SK-N-SH treated with all-trans-retinoic acid at 6 μM for 48 hours (cell line): ENCODE measurements at regions not wholly inside any gene's neighbourhood (a gene's known extent, or its start where the extent isn't known, plus 50 kb on each side); places are given as distances from the start of the nearest gene placed in this dataset.

ENCODE experiments used
- ATAC-seq: fragments of 200-7000 bp; cut with Tn5 transposase; 3 replicates; pipeline ENCODE4 v1.9.1; 2020; ENCODE audit warnings: mild to moderate bottlenecking, moderate library complexity
- ARNTL ChIP-seq: fragments of 450-650 bp; formaldehyde crosslinking; IDR thresholded peaks from 2 replicates; pipeline ENCODE4 v1.5.0; 2020; ENCODE audit warnings: low read depth, mild to moderate bottlenecking, moderate library complexity, borderline replicate concordance
- BACH2 ChIP-seq: fragments of 250-450 bp; sonication (Bioruptor Pico); IDR thresholded peaks from 2 replicates; pipeline ENCODE4 v1.9.0; 2021; ENCODE audit warnings: mild to moderate bottlenecking, borderline replicate concordance
- CREB5 ChIP-seq: fragments of 250-450 bp; sonication (Bioruptor Pico); IDR thresholded peaks from 2 replicates; pipeline ENCODE4 v1.5.1; 2020; ENCODE audit warnings: low read depth, mild to moderate bottlenecking, moderate library complexity
- CSDC2 ChIP-seq: fragments of 250-450 bp; sonication (Bioruptor Pico); IDR thresholded peaks from 2 replicates; pipeline ENCODE4 v1.5.0; 2020; ENCODE audit warnings: mild to moderate bottlenecking, moderate library complexity
- CSRNP3 ChIP-seq: fragments of 250-450 bp; sonication (Bioruptor Pico); IDR thresholded peaks from 2 replicates; pipeline ENCODE4 v1.5.1; 2021; ENCODE audit warnings: mild to moderate bottlenecking, moderate library complexity
- ESRRG ChIP-seq: fragments of 250-450 bp; sonication (Bioruptor Pico); IDR thresholded peaks from 2 replicates; pipeline ENCODE4 v1.6.1; 2021; ENCODE audit warnings: mild to moderate bottlenecking
- GLIS3 ChIP-seq: fragments of 250-450 bp; sonication (Bioruptor Pico); IDR thresholded peaks from 2 replicates; pipeline ENCODE4 v1.5.0; 2020; ENCODE audit warnings: mild to moderate bottlenecking, moderate library complexity
- ISL1 ChIP-seq: fragments of 250-450 bp; sonication (Bioruptor Pico); IDR thresholded peaks from 2 replicates; pipeline ENCODE4 v2.1.2; 2022; ENCODE audit warnings: mild to moderate bottlenecking, moderate library complexity
- OSR1 ChIP-seq: fragments of 250-450 bp; sonication (Bioruptor Pico); IDR thresholded peaks from 2 replicates; pipeline ENCODE4 v1.8.0; 2022; ENCODE audit warnings: moderate library complexity, mild to moderate bottlenecking, inconsistent platforms
- PATZ1 ChIP-seq: fragments of 250-450 bp; sonication (Bioruptor Pico); IDR thresholded peaks from 2 replicates; pipeline ENCODE4 v1.8.0; 2020; ENCODE audit warnings: mild to moderate bottlenecking, moderate library complexity, borderline replicate concordance
- POU6F1 ChIP-seq: fragments of 250-450 bp; sonication (Bioruptor Pico); IDR thresholded peaks from 2 replicates; pipeline ENCODE4 v1.8.0; 2021; ENCODE audit warnings: low read depth, mild to moderate bottlenecking, moderate library complexity, borderline replicate concordance
- PPARA ChIP-seq: fragments of 250-450 bp; sonication (Bioruptor Pico); IDR thresholded peaks from 2 replicates; pipeline ENCODE4 v1.5.0; 2020; ENCODE audit warnings: mild to moderate bottlenecking, borderline replicate concordance
- RARB ChIP-seq: fragments of 250-450 bp; sonication (Bioruptor Pico); IDR thresholded peaks from 2 replicates; pipeline ENCODE4 v1.8.0; 2021; ENCODE audit warnings: mild to moderate bottlenecking, moderate library complexity
- TCF4 ChIP-seq: fragments of 250-450 bp; sonication (Bioruptor Pico); IDR thresholded peaks from 2 replicates; pipeline ENCODE4 v1.8.0; 2021; ENCODE audit warnings: mild to moderate bottlenecking, moderate library complexity, borderline replicate concordance
- TSHZ2 ChIP-seq: fragments of 250-450 bp; sonication (Bioruptor Pico); IDR thresholded peaks from 2 replicates; pipeline ENCODE4 v1.5.0; 2020; ENCODE audit warnings: mild to moderate bottlenecking, moderate library complexity
- ZC3H10 ChIP-seq: fragments of 250-450 bp; sonication (Bioruptor Pico); IDR thresholded peaks from 2 replicates; pipeline ENCODE4 v1.5.1; 2021; ENCODE audit warnings: mild to moderate bottlenecking, moderate library complexity
- ZFP3 ChIP-seq: fragments of 250-450 bp; sonication (Bioruptor Pico); IDR thresholded peaks from 2 replicates; pipeline ENCODE4 v1.5.0; 2020; ENCODE audit warnings: mild to moderate bottlenecking, moderate library complexity
- ZFP30 ChIP-seq: fragments of 450-650 bp; formaldehyde crosslinking; IDR thresholded peaks from 2 replicates; pipeline ENCODE4 v1.5.0; 2022; ENCODE audit warnings: mild to moderate bottlenecking, moderate library complexity
- ZNF565 ChIP-seq: fragments of 450-650 bp; formaldehyde crosslinking; conservative IDR thresholded peaks from 2 replicates; pipeline ENCODE4 v1.5.0; 2020; ENCODE audit warnings: low read depth, mild to moderate bottlenecking, moderate library complexity
- ZNF70 ChIP-seq: fragments of 450-650 bp; formaldehyde crosslinking; IDR thresholded peaks from 2 replicates; pipeline ENCODE4 v1.5.0; 2020; ENCODE audit warnings: mild to moderate bottlenecking, moderate library complexity
- ZNF8 ChIP-seq: fragments of 450-650 bp; formaldehyde crosslinking; IDR thresholded peaks from 2 replicates; pipeline ENCODE4 v1.5.0; 2020; ENCODE audit warnings: mild to moderate bottlenecking, moderate library complexity

- TF ChIP-seq ZFP30 (CRISPR knock-in tag) = no peak
- TF ChIP-seq ZNF565 (CRISPR knock-in tag) = no peak
- no peak for TF ChIP-seq CREB5 (CRISPR knock-in tag)
- no peak for TF ChIP-seq TCF4
- TF ChIP-seq ARNTL (CRISPR knock-in tag) = no peak
- ATAC-seq = no peak
These were observed 334.0 kb upstream of the CHD6 start for GRCh38 chr20:41952166-41952565.

GRCh38 chr20:41951615-41952014 is 333.4 kb upstream of the CHD6 start:
- TF ChIP-seq GLIS3 (CRISPR knock-in tag) (no peak), TCF4 (no peak), ISL1 (no peak), CSDC2 (CRISPR knock-in tag) (no peak), CREB5 (CRISPR knock-in tag) (no peak), ZFP3 (CRISPR knock-in tag) (no peak), ZC3H10 (CRISPR knock-in tag) (no peak), ARNTL (CRISPR knock-in tag) (no peak), CSRNP3 (CRISPR knock-in tag) (no peak), ZFP30 (CRISPR knock-in tag) (no peak), OSR1 (CRISPR knock-in tag) (no peak), ZNF565 (CRISPR knock-in tag) (no peak), POU6F1 (no peak), ESRRG (CRISPR knock-in tag) (no peak)
- no peak for ATAC-seq

- TF ChIP-seq PPARA (CRISPR knock-in tag) (no peak), ZNF565 (CRISPR knock-in tag) (no peak), RARB (CRISPR knock-in tag) (no peak), BACH2 (CRISPR knock-in tag) (no peak)
- TF ChIP-seq, all 23 proteins: peak for 0
- ATAC-seq = no peak
These were observed 321.5 kb upstream of the CHD6 start for GRCh38 chr20:41939659-41940058.

GRCh38 chr20:41938353-41938752 is 320.2 kb upstream of the CHD6 start:
- ATAC-seq = no peak
- TF ChIP-seq PPARA (CRISPR knock-in tag) (no peak), ISL1 (no peak), CREB5 (CRISPR knock-in tag) (no peak), TCF4 (no peak), CSRNP3 (CRISPR knock-in tag) (no peak), PATZ1 (CRISPR knock-in tag) (no peak), ZC3H10 (CRISPR knock-in tag) (no peak), ARNTL (CRISPR knock-in tag) (no peak), ZNF8 (no peak), ZNF70 (CRISPR knock-in tag) (no peak), BACH2 (CRISPR knock-in tag) (no peak), ZFP3 (CRISPR knock-in tag) (no peak), TSHZ2 (CRISPR knock-in tag) (no peak)
